HG03095 (cell line): ENCODE measurements at regions not wholly inside any gene's neighbourhood (a gene's known extent, or its start where the extent isn't known, plus 50 kb on each side); places are given as distances from the start of the nearest gene placed in this dataset.

ENCODE experiments used
- ATAC-seq: cut with Tn5 transposase; IDR thresholded peaks from one replicate; pipeline ENCODE4 v1.9.1; 2021; ENCODE audit warnings: moderate library complexity; ENCODE audit not compliant: unreplicated experiment

- ATAC-seq = no peak
Measured at GRCh38 chr7:124692425-124692824, 73.2 kb downstream of the GPR37 start.

- ATAC-seq = no peak
Measured at GRCh38 chr7:124690840-124691239, 74.8 kb downstream of the GPR37 start.

- ATAC-seq = no peak
Measured at GRCh38 chr7:124689931-124690330, 75.7 kb downstream of the GPR37 start.

GRCh38 chr7:124689523-124689922 is 76.1 kb downstream of the GPR37 start:
- no peak for ATAC-seq

- no peak for ATAC-seq
Measured at GRCh38 chr7:124688991-124689390, 76.6 kb downstream of the GPR37 start.

GRCh38 chr7:124686543-124687171 is 78.9 kb downstream of the GPR37 start:
- no peak for ATAC-seq

GRCh38 chr7:124681946-124682345 is 83.6 kb downstream of the GPR37 start:
- ATAC-seq = no peak

GRCh38 chr7:124680304-124680703 is 85.3 kb downstream of the GPR37 start:
- no peak for ATAC-seq

GRCh38 chr7:124679586-124680225 is 85.9 kb downstream of the GPR37 start:
- ATAC-seq = no peak

GRCh38 chr7:124679146-124679545 is 86.4 kb downstream of the GPR37 start:
- ATAC-seq = no peak

- ATAC-seq = no peak
Measured at GRCh38 chr7:124674451-124674850, 91.1 kb downstream of the GPR37 start.

- ATAC-seq = no peak
Measured at GRCh38 chr7:124672011-124672410, 93.6 kb downstream of the GPR37 start.

GRCh38 chr7:124667312-124668153 is 98.1 kb downstream of the GPR37 start:
- ATAC-seq = no peak

GRCh38 chr7:124662937-124663336 is 102.7 kb downstream of the GPR37 start:
- no peak for ATAC-seq

GRCh38 chr7:124662372-124662771 is 103.2 kb downstream of the GPR37 start:
- no peak for ATAC-seq

- ATAC-seq = no peak
Measured at GRCh38 chr7:124655990-124656389, 109.6 kb downstream of the GPR37 start.

GRCh38 chr7:124652237-124652636 is 113.4 kb downstream of the GPR37 start:
- no peak for ATAC-seq

- no peak for ATAC-seq
Measured at GRCh38 chr7:124651136-124651535, 114.5 kb downstream of the GPR37 start.

- ATAC-seq = peak; percentile 58
Measured at GRCh38 chr7:124649397-124650014, 116.1 kb downstream of the GPR37 start.

- no peak for ATAC-seq
Measured at GRCh38 chr7:124647630-124648306, 117.8 kb downstream of the GPR37 start.

- no peak for ATAC-seq
Measured at GRCh38 chr7:124645704-124646103, 119.9 kb downstream of the GPR37 start.
